ENCODE measurements at regions not wholly inside any gene's neighbourhood (a gene's known extent, or its start where the extent isn't known, plus 50 kb on each side); places are given as distances from the start of the nearest gene placed in this dataset.
A peak's percentile ranks its signal among the peaks of the same experiment; 100 is the strongest.

DNA sequence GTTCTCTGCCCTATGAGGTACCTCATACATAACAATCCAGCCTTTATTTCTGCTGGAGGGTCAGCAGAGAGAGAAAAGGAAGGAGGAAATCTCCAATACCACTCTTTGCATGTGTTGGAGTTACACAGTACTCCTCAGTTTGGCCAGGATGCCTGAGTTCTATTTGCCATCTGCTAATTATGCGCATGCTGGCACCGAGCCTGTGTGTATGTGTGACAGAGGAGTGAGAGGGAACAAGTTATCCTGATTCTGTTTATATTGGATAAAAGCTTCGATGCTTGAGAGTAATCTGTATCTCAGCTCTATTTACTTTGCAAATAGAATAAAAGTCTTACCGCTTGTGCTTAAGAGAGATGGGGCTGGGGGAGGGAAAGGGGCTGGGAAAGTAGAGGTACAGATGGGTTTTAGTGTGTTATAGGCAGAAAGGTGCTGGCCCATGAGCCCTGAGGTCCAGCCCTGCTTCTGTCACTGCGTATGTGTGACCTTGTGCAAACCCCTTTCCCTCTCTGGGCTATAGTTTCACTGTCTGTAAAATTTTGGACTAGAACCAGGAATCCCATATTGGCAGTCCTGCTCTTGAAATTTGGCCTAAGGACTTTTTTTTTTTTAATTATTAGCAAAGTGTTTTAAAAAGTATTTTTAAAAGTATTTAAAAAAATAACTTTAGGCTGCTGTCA, 54.5 kb upstream of the PLXNA2 start:
- DNase-seq = no peak

DNA sequence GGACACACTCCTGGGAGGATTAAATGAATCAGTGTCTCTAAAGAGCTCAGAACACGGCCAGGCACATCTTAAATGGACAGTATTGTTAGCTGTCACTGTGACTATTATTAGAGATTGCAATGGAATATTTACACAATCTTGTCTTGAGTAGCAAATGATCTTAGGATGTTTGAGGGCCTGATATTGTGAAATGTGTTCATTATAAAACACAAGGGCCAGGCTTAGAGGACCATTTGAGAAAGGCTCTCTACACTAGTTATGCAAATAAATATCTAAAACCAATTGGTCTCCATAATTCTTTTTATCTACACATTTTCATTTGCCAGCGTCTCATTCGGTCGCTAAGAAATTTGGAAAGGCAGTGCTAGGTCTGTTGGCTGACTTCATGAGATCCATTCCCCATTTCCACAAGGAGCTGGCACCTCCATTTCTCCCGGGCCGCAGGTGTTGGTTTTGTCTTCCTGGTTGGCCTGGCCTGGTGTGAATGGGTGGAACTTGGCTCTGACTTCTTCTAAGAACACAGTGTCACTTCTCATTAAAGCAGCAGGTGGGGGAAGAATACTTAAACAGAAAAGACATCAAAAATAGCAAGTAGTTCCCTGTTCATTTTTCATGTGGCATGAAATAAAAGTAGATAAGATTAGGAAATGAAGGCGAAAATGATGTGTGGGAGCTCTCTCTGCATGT, 56.0 kb upstream of the PLXNA2 start:
- DNase-seq = no peak

DNA sequence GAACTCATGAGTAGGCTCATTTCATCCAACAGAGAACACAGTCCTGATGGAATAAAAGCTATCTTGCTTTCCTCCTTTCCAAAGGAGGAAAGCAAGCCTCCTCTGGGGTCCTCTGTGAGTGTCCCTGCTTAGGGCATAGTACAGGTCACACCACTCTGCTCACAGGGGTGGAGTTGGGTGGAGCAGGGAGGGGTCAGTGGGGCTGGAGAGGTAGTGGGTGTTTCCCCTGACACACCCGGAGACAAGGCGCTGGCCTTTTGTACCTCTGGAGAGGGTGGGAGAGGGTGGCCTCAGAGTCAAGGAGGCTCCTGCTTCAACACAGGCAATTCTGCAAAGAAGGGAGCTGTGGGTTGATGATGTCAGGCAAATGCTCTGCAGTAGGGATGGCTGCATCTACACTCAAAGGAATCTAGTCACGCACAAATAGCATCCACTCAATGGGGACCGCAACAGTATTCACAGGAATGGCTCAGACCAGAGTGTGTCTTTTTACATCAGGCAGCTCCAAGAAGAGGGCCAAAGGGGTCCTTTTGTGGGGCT, 58.6 kb upstream of the PLXNA2 start:
- no peak for DNase-seq

DNA sequence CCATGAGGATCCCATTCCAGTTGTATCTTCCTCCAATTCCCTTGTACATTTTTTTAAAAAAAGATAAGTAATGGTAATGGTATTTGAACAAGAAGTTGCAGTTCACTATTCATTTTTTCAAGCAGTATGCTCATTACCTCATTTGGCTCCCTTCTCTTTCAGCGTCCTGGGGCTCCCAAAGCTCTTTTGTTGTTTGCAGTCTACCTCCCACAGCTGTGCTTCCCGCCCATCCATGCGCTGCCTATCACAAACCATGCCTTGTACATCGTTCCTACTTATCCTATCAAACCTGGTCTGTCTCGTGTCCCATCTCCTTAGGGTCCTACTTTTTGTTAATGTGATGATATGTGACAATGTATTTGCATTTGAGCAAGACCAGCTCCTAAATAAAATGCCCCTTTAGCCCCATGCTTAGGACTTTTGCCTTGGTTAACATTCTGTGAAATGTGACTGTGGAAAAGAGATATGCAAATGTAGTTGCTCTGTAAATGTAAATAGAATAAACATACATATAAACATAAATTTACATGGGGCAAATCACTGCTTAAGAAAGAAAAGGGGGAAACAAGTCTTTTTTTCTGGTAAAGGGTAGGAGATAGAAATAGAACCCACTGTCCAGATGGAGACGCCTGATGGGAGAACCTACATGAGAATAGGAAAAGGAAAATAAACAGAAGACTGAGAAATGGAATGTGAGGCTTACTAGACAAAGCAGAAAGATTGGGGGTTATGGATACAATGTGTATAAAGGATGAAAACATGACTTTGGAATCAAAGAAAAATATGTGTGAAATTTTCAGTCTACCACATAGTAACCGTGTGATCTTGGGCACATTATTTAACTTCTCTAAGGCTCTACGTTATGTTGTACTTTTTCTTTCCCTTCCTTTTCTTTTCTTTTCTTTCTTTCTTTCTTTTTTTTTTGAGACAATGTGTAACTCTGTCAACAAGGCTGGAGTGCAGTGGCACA, 59.8 kb upstream of the PLXNA2 start:
- DNase-seq = no peak

DNA sequence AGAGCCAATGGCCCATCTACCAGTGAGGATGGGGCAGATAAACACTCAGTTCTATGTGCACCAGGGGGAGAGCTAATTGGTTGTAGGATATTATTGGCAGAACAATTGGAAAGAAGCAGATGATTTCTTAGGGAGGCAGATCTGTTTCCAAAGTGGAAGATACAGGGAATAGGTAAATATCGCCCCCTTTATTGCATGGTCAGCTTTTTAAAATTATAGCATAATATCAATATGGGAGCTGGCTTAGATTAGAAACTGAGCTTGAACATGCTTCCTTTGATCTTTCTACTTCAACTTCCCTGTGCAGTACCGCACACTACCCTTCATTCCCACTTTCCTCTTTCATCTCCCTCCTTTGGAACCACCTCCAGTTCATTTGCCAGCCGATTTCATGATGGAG, 64.0 kb upstream of the PLXNA2 start:
- no peak for DNase-seq

DNA sequence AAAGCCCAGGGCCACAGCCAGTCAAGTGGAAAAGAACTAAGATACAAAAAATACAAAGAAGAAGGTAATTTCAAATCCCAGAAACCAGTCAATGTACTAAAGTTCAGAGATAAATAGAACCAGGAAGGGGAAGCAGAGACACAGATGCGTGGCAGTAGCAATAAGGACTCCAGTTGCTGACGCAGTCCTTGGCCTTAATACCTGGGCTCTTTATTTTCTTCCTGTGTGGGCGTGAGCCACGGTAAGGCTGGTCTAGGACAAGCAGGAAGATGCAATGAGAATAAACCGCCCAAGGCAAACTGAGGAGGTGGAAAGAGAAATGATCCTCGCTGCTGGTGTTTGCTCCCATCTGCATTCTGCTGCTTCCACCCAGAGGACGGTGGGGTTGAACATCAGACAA, 65.6 kb upstream of the PLXNA2 start:
- DNase-seq = no peak

DNA sequence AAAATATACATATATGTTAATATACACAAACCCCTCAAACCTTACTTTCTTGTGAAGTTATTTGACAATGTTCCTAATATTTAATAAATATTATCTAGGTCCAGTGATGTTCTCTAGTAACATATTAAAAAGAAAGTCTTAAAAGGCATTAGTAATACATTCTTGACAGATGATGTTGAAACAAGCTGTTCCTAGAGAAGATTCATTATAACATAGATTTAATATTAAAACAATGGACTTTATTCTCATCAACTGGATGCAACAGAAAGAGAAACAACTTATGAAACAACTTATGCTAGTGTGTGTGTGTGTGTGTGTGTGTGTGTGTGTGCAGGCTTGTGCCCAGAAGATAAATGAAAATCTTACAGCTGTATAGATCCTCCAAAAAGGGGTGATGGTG, 68.5 kb upstream of the PLXNA2 start:
- DNase-seq = no peak

DNA sequence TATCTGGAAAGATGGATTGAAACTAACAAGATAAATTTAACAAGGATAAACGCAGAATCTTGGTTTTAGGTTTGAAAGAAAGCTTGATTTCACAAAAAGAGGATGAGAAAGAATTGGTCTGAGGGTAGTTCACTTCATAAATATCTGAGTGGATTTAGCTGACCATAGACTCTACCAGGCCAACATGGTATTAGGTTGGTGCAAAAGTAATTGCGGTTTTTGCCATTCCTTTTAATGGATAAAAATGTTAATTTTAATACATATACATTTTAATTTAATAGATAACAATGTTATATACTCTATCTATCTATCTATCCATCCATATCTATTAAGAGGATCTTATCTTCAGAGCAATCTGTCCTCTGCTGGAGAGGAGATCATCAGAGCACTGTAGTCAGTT, 70.2 kb upstream of the PLXNA2 start:
- DNase-seq = no peak

DNA sequence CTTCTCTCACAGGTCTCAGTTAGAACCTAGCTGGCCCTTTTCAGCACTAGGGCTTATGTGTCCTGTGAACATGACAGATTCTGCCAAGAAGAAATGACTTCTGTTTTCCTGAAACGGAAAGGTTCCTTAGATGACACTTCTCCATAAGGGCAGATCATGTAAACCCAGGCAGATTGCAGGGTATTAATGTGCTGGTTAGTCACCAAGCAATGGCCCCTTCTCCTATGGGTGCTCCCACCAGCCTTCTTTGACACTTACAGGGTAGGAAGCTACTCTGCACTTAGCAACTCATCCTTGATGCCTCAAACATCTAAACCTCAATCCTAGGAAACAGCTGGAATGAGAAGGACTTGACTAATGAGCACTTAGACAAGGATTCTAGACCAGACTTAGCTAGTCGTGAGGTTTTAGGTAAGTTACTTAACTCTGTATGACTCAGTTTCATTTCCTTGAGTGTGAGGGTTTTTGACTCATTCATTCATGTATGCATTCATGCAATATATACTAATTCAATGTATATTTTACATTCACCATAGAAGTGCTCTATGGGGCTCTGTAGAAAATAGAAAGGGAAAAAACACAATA, 74.1 kb upstream of the PLXNA2 start:
- peak in 1 of 3 donors; percentile 5 for DNase-seq

DNA sequence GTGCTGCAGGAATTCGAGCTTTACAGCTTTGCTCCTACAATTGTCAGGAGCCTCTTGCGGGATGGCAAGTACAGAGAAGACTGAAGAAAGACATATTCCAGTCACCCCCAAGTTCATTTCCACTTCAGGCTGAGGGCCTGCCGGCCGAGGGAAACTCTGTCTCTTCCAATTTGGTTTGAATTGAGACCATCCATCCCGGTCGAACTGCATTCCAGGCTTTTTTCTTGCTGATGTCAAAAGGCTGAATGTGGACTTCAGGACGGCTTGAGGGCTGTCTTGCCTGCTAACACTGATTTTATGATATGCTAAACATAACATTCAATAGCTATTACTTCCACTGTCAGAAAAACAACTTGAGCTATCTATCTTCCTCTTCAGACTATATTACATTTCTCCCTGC, 79.8 kb upstream of the PLXNA2 start:
- no peak for DNase-seq

DNA sequence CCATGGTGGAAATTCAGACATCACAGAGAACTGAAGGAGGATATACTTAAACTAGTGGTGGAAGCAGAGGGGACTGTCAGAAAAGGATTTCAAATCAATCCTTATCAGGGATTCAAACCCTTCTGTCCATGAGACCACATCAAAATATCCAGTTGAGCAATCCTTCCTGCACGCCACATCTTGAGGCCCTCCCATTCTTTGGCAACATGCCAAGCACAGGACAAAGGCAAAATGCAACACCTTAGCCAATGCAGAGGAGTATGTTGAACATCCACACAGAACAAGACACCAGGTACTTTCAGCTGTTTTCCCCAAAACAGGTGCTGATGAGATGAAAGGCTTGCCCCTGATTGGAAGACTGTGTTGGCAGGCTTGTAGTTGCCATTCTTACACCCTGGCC, 81.8 kb upstream of the PLXNA2 start:
- no peak for DNase-seq

DNA sequence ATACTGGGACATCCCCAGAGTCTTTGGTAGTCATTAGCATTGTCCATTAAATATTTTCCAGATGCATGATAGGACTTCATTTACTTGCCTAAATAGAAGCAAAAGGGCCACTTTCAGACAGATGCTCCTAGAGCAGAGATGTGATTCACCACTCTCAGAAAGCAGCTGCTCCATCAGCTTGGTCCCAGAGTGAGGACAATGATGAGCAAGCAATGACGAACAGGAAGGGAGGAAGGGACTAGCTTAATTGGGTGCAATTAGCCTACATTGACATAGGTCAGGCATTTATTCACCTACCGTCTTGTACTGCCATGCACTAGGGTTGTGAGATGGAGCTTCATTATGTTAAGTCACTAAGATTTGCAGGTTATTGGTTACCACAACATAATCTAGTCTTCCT, 85.1 kb upstream of the PLXNA2 start:
- DNase-seq = no peak

DNA sequence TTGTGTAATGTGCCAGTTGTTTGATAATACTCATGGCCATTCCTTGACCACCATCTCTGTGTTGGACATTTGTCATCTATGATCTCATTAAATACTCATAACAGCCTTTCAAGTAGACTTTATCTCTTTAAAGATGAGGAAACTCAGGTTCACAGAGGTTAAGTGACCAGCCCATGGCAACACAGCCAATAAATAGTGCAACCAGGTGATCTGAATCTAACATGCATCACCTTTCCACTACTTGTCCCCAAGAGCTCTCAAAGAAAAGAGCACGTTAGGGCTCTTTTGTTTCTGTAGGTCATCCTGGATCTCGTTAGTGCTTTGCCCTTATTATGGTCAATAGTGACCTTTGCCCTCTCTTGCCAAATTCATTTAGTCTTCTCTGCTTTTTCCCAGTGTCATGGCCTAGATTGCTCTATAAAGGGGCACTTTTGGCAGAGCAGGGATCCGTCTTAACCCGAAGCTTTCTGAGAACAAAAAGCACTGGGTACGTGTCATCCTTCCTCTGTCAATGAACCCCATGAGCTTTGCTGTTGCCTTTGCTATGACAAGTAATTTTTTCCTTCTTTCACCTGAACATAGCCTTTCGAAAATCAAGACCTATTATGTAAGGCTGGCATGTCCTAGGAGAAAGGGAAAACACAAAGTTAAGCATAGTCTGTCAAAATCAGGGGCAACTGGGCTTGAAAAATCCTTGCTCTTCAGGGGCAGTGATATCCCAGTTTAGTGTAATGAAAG, 88.0 kb upstream of the PLXNA2 start:
- no peak for DNase-seq

DNA sequence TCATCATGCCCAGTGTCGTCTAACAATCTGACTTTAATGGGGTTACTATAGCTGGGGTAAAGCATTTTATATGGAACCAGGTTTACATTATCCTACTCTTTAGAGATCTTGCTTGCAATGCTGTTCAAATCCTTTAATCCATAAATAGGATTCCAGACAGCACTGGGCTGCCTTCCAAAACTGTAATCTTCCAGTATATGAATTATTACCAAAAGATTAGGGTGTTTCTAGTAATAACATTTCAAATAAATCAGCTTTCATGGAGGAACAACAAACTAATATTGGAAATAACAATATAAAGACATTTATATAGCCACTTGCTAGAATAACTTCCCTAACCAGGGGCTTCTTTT, 88.6 kb upstream of the PLXNA2 start:
- DNase-seq = no peak

DNA sequence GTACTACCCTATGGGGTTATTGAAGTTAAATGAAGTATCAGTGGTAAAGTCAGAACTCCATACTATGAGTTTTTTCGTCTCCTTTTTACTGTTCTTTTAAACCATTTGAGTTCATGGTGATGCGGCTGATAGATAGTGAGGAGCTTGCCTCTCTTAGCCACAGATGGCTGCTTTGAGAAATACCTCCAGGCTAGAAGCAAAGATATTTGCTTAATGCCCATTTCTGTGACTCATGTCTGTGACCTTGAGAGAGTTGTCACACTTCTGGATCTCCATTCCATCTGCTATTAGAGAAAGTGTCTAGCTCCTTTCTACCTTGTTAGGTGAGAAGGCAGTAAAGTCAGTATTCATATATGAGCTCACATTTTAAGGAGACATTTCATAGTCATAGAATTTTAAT, 89.5 kb upstream of the PLXNA2 start:
- no peak for DNase-seq

DNA sequence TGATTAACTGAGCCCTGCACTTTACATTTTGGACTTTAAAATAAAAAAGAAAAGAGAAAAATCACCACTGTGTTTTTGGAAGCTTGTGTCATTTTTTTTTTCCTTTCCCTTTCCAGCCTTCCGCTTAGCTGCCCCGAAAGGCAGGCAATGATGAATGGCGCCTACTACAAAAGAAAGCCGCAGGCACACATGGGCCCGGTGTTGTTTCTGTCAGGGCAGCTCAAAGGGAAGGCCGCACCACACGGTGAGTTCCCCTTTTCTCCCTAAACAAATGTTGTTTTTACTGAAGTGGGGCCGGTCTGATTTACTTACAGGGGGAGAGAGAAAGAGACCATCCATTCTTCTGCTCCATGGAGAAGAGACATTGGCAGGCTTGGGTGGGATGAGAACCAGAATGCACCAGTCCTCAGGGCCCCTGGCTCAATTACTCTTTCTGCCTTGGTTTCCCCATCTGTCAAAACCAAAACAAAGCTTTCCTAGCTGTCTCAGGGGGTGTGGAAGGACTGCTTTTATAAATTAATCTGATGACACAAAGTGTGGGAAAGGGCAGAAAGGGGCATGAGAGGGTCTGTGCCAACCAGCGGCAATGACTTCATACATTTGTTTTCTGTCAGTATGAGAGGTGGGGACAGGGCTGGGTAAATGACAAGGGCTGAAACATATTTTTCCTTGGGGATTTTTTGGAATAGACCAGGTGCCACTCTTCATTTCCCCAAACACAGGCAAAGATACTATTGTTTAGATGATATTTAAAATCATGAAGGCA, 91.4 kb upstream of the PLXNA2 start:
- DNase-seq = no peak

DNA sequence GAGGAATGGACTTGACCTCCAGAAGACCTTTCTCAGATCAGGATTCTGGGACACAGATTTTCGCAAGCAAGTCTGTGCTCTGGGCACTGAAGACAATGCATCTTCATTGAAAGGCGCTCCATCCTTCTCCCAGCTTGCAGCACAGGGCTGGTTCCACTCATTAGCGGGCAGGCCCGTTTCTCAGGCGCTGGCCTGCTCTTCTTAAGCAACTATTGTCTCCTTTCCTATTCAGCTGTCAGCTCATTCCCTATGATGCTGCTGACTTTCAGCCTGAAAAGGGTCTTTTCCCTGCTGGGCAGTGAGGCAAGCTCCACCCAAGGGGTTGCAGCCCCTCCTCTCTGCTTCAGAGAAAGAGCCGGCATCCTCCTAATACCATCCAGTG, 91.9 kb upstream of the PLXNA2 start:
- no peak for DNase-seq

DNA sequence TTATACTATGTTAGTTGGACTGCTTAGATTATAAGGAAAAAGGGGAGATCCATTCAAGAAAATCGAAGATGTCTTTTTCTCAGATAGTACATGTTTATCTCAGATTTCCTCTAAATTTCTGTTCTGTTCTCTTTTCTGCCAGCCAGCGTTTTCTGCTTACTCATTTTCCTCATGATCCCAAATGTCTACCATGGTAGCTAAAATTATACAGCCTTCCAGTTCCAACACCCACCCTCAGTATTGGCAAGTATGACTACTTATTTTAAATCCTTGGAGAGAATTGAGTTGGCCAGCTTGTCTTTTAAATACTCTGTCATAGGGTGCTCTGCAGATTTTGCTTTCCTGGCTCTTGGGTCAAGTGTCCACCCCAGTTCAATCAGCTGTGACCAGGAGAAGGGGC, 95.7 kb upstream of the PLXNA2 start:
- DNase-seq = no peak

DNA sequence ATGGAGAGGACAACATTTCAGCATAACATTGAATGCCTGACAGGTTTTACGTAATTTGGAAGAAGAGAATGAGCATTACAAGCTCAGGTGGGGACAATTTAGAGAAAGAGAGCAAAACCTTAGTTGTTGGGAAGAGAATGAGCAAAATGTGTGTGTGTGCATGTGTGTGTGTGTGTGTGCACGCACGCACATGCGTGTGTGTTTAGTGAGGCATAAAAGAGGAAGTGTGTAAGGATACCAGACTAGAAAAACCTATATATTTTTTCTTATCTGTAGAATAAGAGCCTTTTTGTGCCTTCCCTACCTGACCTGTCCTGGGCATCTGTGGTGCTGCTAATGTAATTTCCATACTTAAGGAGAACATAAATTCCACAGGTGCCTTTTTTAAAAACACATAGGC, 99.0 kb upstream of the PLXNA2 start:
- DNase-seq = peak in 2 of 3 donors; percentile 5

DNA sequence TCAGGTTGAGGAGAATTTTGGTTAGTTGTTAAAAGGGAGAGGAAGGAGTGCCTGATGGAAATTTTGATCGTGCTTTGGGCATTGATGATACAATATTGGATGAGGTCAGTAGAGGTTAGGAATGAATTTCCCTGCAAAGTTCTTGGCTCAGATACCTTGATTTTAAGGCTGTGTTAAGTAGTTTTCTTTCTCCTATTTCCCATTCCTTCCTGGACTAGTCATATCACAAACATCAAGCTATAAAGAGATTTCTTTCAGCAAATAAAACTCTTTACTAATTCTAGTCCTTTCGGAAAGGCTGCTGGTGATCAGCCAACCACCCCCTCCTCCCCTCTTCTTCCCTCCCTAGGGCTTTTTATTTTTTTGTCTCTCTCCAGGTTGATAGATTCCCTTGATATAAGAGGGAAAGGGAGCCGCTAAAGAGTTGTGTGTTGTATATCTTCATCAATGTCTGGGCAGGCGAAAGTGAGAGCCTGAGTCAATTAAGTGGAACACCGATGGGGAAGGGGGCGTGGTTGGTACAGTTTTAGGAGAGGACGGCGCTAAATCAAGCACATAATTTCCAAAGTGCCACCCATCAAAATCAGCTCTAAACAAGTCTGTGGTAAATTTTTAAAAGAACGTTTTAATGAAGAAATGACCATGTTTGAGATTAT, 100.1 kb upstream of the PLXNA2 start:
- no peak for DNase-seq

DNA sequence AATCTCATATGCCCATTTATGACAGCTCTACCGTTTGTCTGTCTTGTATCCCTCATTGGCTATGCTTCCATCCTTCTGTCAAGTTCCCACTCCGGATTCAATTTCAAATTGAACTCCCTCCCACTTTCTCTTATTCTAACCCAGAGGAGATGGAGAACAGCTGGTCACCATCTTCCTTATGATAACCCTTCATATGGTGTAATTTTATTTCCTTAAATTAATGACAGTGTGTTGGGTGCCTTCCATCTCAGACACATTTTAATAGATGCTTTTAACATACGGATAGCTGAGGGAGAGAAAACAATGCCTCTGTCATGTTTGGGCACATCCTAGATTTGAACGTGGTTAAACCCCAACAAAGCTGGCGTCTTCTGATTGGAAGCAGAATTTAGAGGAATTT, 103.0 kb upstream of the PLXNA2 start:
- no peak for DNase-seq
